PC-9 (cell line): ENCODE measurements at regions not wholly inside any gene's neighbourhood (a gene's known extent, or its start where the extent isn't known, plus 50 kb on each side); places are given as distances from the start of the nearest gene placed in this dataset.

Source experiments
- BruUV-seq: library from RNA; stranded (reverse); fragments of 400-500 nt; replicated peaks from 2 replicates; lab custom pipeline; 2021; lab: Mats Ljungman, UMichigan
- CTCF ChIA-PET: fragments of 300-600 bp; sonication (Branson Sonifier 250); formaldehyde crosslinking; loops from one replicate; lab custom pipeline; 2022; ENCODE audit warnings: antibody characterized with exemption; lab: Charles Lee
- POLR2A ChIA-PET: fragments of 300-600 bp; sonication (Branson Sonifier 250); formaldehyde crosslinking; loops from one replicate; lab custom pipeline; 2022; ENCODE audit warnings: antibody characterized with exemption; ENCODE audit not compliant: unreplicated experiment; lab: Charles Lee
- DNase-seq, 2 experiments: peaks; one replicate each; pipeline versions ENCODE4 v3.0.0 to v3.0.0-alpha.2; 2015 to 2022; ENCODE audit warnings: mixed read lengths in 1 of 2
- H2AFZ ChIP-seq: fragments of 200-600 bp; sonication (generic); 2 replicates; pipeline ENCODE4 v1.8.1; 2017; ENCODE audit warnings: antibody characterized with exemption
- H3F3A ChIP-seq: fragments of 200-600 bp; sonication (generic); 2 replicates; pipeline ENCODE4 v1.8.1; 2017; ENCODE audit warnings: antibody characterized with exemption, mild to moderate bottlenecking, low read depth; ENCODE audit not compliant: insufficient read depth
- H3K27ac ChIP-seq: fragments of 200-600 bp; sonication (generic); 2 replicates; pipeline ENCODE4 v1.6.1; 2016; ENCODE audit warnings: mixed run types
- H3K27me3 ChIP-seq: fragments of 200-600 bp; sonication (generic); 2 replicates; pipeline ENCODE4 v1.6.1; 2016; ENCODE audit warnings: low read depth, mixed run types; ENCODE audit not compliant: insufficient read depth
- H3K36me3 ChIP-seq: fragments of 200-600 bp; sonication (generic); 2 replicates; pipeline ENCODE4 v1.6.1; 2016; ENCODE audit warnings: low read depth, mixed run types
- H3K4me1 ChIP-seq: fragments of 200-600 bp; sonication (generic); replicated peaks from 2 replicates; pipeline ENCODE4 v1.6.1; 2016; ENCODE audit warnings: mixed run types; ENCODE audit not compliant: insufficient read depth
- H3K4me2 ChIP-seq: fragments of 200-600 bp; sonication (generic); 2 replicates; pipeline ENCODE4 v1.6.1; 2017; ENCODE audit warnings: mixed run types
- H3K4me3 ChIP-seq: fragments of 200-600 bp; sonication (generic); 2 replicates; pipeline ENCODE4 v1.6.1; 2016; ENCODE audit warnings: mixed run types
- H3K79me2 ChIP-seq: fragments of 200-600 bp; sonication (generic); 2 replicates; pipeline ENCODE4 v1.6.1; 2017; ENCODE audit warnings: low read depth, mixed run types
- H3K9me2 ChIP-seq: fragments of 200-600 bp; sonication (generic); 2 replicates; pipeline ENCODE4 v1.8.1; 2017; ENCODE audit warnings: mild to moderate bottlenecking; ENCODE audit not compliant: insufficient read depth
- H3K9me3 ChIP-seq: fragments of 200-600 bp; sonication (generic); 2 replicates; pipeline ENCODE4 v1.8.1; 2016; ENCODE audit warnings: low read depth; ENCODE audit not compliant: insufficient read depth
- H4K20me1 ChIP-seq: fragments of 200-600 bp; sonication (generic); 2 replicates; pipeline ENCODE4 v1.8.1; 2017; ENCODE audit not compliant: insufficient read depth
- CTCF ChIP-seq: fragments of 200-600 bp; sonication (generic); conservative IDR thresholded peaks from 2 replicates; pipeline ENCODE4 v1.6.1; 2017; ENCODE audit warnings: mixed run types, antibody characterized with exemption, mild to moderate bottlenecking, moderate library complexity
- EZH2 ChIP-seq: fragments of 200-600 bp; sonication (generic); IDR thresholded peaks from 2 replicates; pipeline ENCODE4 v1.8.0; 2017; ENCODE audit warnings: antibody characterized with exemption, low read depth
- intact Hi-C: fragments of 100-400 bp; cut with micrococcal nuclease; formaldehyde crosslinking; loops from one replicate; pipeline ENCODE4 v1.10.0; 2022; ENCODE audit not compliant: unreplicated experiment

GRCh38 chr2:101612019-101612418 is 85.5 kb upstream of the MAP4K4 start:
- CTCF ChIA-PET = no interaction called here
- no TSS peak for BruUV-seq

DNA sequence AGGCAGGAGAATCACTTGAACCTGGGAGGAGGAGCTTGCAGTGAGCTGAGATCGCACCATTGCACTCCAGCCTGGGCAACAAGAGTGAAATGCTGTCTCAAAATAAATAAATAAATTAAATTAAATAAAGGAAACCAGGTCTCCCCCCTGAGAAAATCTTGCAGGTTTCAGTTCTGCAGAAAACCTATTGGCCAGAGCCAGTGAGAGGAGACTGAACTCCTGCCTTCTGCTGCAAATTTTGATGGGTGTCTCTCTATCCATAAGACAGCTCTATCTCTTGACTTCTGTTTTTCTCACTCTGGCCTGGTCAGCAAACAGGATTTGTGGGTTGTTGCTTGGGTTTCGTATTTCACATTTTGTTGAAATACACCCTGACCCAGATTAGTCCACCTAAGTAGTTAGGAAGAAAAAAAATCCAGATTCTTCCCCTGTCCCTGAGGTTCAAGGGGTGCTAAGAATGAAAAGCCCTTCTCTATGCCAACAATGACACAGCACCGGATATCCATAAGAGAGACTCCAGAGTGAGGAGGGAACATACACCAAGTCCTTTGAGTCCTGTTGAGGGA is 86.7 kb upstream of the MAP4K4 start:
- Histone ChIP-seq H3K9me3 (no peaks in the 10 kb centered on the region), H3K36me3 (no peaks in the 10 kb centered on the region), H4K20me1 (no peaks in the 10 kb centered on the region), H3K4me1 (peaks cover 29% of the 10 kb centered on the region), H3K79me2 (no peaks in the 10 kb centered on the region), H2AFZ (peak overlapping the region; percentile 46; the same call in 1 of the 2 replicates), H3K27ac (peak overlapping the region; percentile 50), H3K4me2 (peak overlapping the region; percentile 46), H3K9me2 (no peaks in the 10 kb centered on the region), H3F3A (peaks cover 18% of the 10 kb centered on the region; the same call in 1 of the 2 replicates), H3K4me3 (no peak overlapping the region), H3K27me3 (no peaks in the 10 kb centered on the region)
- TF ChIP-seq EZH2 (no peak), CTCF (no peak)
- peak in 1 of 2 experiments; percentile 41 for DNase-seq
- intact Hi-C loops = no loop called here
- POLR2A ChIA-PET = no interaction called here
- CTCF ChIA-PET = no interaction called here
- no TSS peak for BruUV-seq

More at GRCh38 chr2:101612019-101612418, 85.5 kb upstream of the MAP4K4 start:
- Histone ChIP-seq H3F3A (peaks cover 18% of the 10 kb centered on the region; the same call in 1 of the 2 replicates), H3K36me3 (no peaks in the 10 kb centered on the region), H3K9me3 (no peaks in the 10 kb centered on the region), H3K4me3 (no peak overlapping the region), H3K9me2 (no peaks in the 10 kb centered on the region), H3K27me3 (no peaks in the 10 kb centered on the region), H3K4me2 (0 out of 2 replicates have a peak overlapping the region, but pooled peaks have one; percentile 46), H3K4me1 (peaks cover 29% of the 10 kb centered on the region), H3K27ac (no peak overlapping the region), H3K79me2 (no peaks in the 10 kb centered on the region), H4K20me1 (no peaks in the 10 kb centered on the region), H2AFZ (no peak overlapping the region)
- no peak for DNase-seq
- POLR2A ChIA-PET = no interaction called here
- intact Hi-C loops = no loop called here
- TF ChIP-seq CTCF = no peak
- no peak for TF ChIP-seq EZH2

DNA sequence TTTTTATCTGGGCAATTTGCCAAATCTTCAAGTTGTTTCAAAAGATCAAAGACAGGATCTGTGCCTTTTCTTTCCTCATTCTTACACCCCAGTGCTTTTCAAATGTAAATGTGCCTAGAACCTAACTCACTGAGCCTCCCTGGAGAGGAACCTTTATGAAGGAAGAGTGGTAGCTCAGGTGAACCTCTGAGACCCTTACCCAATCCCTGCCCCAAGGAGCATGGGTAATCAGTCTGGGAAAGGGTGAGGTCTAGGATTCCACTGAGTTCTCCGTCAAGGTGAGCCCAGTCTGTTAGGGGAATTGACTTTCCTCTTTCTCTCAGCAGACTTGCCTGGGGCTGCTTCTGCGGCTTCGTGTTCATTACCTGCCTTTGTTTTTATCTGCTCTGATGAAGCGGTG is 88.1 kb upstream of the MAP4K4 start:
- Histone ChIP-seq H3K4me1 (peaks cover 29% of the 10 kb centered on the region), H3K27ac (no peak overlapping the region), H3K9me3 (no peaks in the 10 kb centered on the region), H3K79me2 (no peaks in the 10 kb centered on the region), H2AFZ (no peak overlapping the region), H3K27me3 (no peaks in the 10 kb centered on the region), H3K4me2 (no peak overlapping the region), H3K36me3 (no peaks in the 10 kb centered on the region), H4K20me1 (no peaks in the 10 kb centered on the region), H3K4me3 (no peak overlapping the region), H3F3A (peaks cover 18% of the 10 kb centered on the region; the same call in 1 of the 2 replicates), H3K9me2 (no peaks in the 10 kb centered on the region)
- TF ChIP-seq EZH2 (no peak), CTCF (no peak)
- POLR2A ChIA-PET = no interaction called here
- no peak for DNase-seq
- CTCF ChIA-PET = no interaction called here
- no TSS peak for BruUV-seq
- intact Hi-C loops = no loop called here
